ENCODE measurements at regions not wholly inside any gene's neighbourhood (a gene's known extent, or its start where the extent isn't known, plus 50 kb on each side); places are given as distances from the start of the nearest gene placed in this dataset.

- no peak for DNase-seq
- H4K20me1 ChIP-seq (ENCODE audit: insufficient read depth) = no peaks in the 10 kb centered on the region
- intact Hi-C loops (cut with micrococcal nuclease; ENCODE audit: unreplicated experiment) = no loop called here
- no peak overlapping the region for H3K4me2 ChIP-seq
- BruUV-seq (replicated peaks) = no TSS peak
- H2AFZ ChIP-seq = no peak overlapping the region
- ChIA-PET CTCF (interaction anchor here (0.7 kb wide), 1 partner anchor 272 kb away, joined by 6 read pairs; no protein-coding TSS in a partner anchor), POLR2A (ENCODE audit: unreplicated experiment) (no interaction called here)
- peaks cover 4% of the 10 kb centered on the region for H3K4me1 ChIP-seq (replicated peaks; ENCODE audit: insufficient read depth)
- 0 out of 2 replicates have a peak, but pooled peaks cover 3% of the 10 kb centered on the region for H3K9me3 ChIP-seq (ENCODE audit: insufficient read depth, low read depth)
- no peaks in the 10 kb centered on the region for H3K79me2 ChIP-seq (ENCODE audit: low read depth)
- no peak overlapping the region for H3K27ac ChIP-seq
- no peaks in the 10 kb centered on the region for H3F3A ChIP-seq (ENCODE audit: insufficient read depth, low read depth)
- H3K27me3 ChIP-seq (ENCODE audit: insufficient read depth, low read depth) = no peaks in the 10 kb centered on the region
- no peaks in the 10 kb centered on the region for H3K36me3 ChIP-seq (ENCODE audit: low read depth)
- H3K9me2 ChIP-seq (ENCODE audit: insufficient read depth) = no peaks in the 10 kb centered on the region
- TF ChIP-seq EZH2 (IDR thresholded peaks at IDR 0.05; ENCODE audit: low read depth) (no peak), CTCF (conservative IDR thresholded peaks at IDR 0.05) (no peak)
- H3K4me3 ChIP-seq = no peak overlapping the region
Measured at GRCh38 chr1:222014001-222014400, 272.1 kb upstream of the DUSP10 start.

GRCh38 chr1:222012816-222013215, 270.9 kb upstream of the DUSP10 start:
- no peaks in the 10 kb centered on the region for H3F3A ChIP-seq (ENCODE audit: insufficient read depth, low read depth)
- H3K27me3 ChIP-seq (ENCODE audit: insufficient read depth, low read depth) = no peaks in the 10 kb centered on the region
- no peak overlapping the region for H3K27ac ChIP-seq
- intact Hi-C loops (cut with micrococcal nuclease; ENCODE audit: unreplicated experiment) = no loop called here
- H3K9me3 ChIP-seq (ENCODE audit: insufficient read depth, low read depth) = no peaks in the 10 kb centered on the region
- H4K20me1 ChIP-seq (ENCODE audit: insufficient read depth) = no peaks in the 10 kb centered on the region
- no peak overlapping the region for H3K4me2 ChIP-seq
- ChIA-PET CTCF (no interaction called here), POLR2A (ENCODE audit: unreplicated experiment) (no interaction called here)
- H2AFZ ChIP-seq = no peak overlapping the region
- H3K4me3 ChIP-seq = no peak overlapping the region
- BruUV-seq (replicated peaks) = no TSS peak
- no peak for DNase-seq
- no peak for TF ChIP-seq EZH2 (IDR thresholded peaks at IDR 0.05; ENCODE audit: low read depth)
- no peak for TF ChIP-seq CTCF (conservative IDR thresholded peaks at IDR 0.05)
- no peaks in the 10 kb centered on the region for H3K36me3 ChIP-seq (ENCODE audit: low read depth)
- no peaks in the 10 kb centered on the region for H3K9me2 ChIP-seq (ENCODE audit: insufficient read depth)
- peaks cover 4% of the 10 kb centered on the region for H3K4me1 ChIP-seq (replicated peaks; ENCODE audit: insufficient read depth)
- no peaks in the 10 kb centered on the region for H3K79me2 ChIP-seq (ENCODE audit: low read depth)

GRCh38 chr1:222010306-222010705, 268.4 kb upstream of the DUSP10 start:
- Histone ChIP-seq H3K4me2 (no peak overlapping the region), H3K36me3 (ENCODE audit: low read depth) (no peaks in the 10 kb centered on the region), H3K27ac (no peak overlapping the region), H3K4me3 (no peak overlapping the region), H3K9me3 (ENCODE audit: insufficient read depth, low read depth) (no peaks in the 10 kb centered on the region), H3K27me3 (ENCODE audit: insufficient read depth, low read depth) (no peaks in the 10 kb centered on the region), H3K4me1 (replicated peaks; ENCODE audit: insufficient read depth) (peaks cover 4% of the 10 kb centered on the region), H3K9me2 (ENCODE audit: insufficient read depth) (no peaks in the 10 kb centered on the region), H3F3A (ENCODE audit: insufficient read depth, low read depth) (no peaks in the 10 kb centered on the region), H4K20me1 (ENCODE audit: insufficient read depth) (no peaks in the 10 kb centered on the region), H2AFZ (no peak overlapping the region), H3K79me2 (ENCODE audit: low read depth) (no peaks in the 10 kb centered on the region)
- intact Hi-C loops (cut with micrococcal nuclease; ENCODE audit: unreplicated experiment) = no loop called here
- ChIA-PET CTCF (interaction anchor here (0.6 to 0.7 kb wide), 4 partner anchors 109 to 439 kb away, joined by 4 to 8 read pairs (median 5); no protein-coding TSS in a partner anchor), POLR2A (ENCODE audit: unreplicated experiment) (interaction anchor here (0.7 kb wide), 1 partner anchor 421 kb away, joined by 8 read pairs; no protein-coding TSS in a partner anchor)
- no TSS peak for BruUV-seq (replicated peaks)
- TF ChIP-seq CTCF (conservative IDR thresholded peaks at IDR 0.05) (no peak), EZH2 (IDR thresholded peaks at IDR 0.05; ENCODE audit: low read depth) (no peak)
- peak in 1 of 2 experiments; percentile 57 for DNase-seq

Data from PC-9 (cell line).